Lower lobe of right lung (tissue), 2 donors: ENCODE measurements at regions not wholly inside any gene's neighbourhood (a gene's known extent, or its start where the extent isn't known, plus 50 kb on each side); places are given as distances from the start of the nearest gene placed in this dataset.

ENCODE experiments used
- ATAC-seq, 2 donors: fragments of 200-7000 bp; cut with Tn5 transposase; one replicate each; pipeline ENCODE4 v1.9.1; 2020 to 2022; ENCODE audit warnings: mild to moderate bottlenecking in 2 of 2, moderate library complexity in 2 of 2
- DNase-seq: peaks from one replicate; pipeline ENCODE4 v3.0.0-alpha.2; 2020
- H3K27ac ChIP-seq: fragments of 200-600 bp; one replicate; pipeline ENCODE4 v1.8.0; 2022
- H3K27me3 ChIP-seq: fragments of 200-600 bp; one replicate; pipeline ENCODE4 v1.8.0; 2022; ENCODE audit warnings: low read depth
- H3K36me3 ChIP-seq: fragments of 200-600 bp; one replicate; pipeline ENCODE4 v1.8.0; 2022; ENCODE audit warnings: mild to moderate bottlenecking
- H3K4me1 ChIP-seq: fragments of 200-600 bp; one replicate; pipeline ENCODE4 v1.8.0; 2022
- H3K4me3 ChIP-seq: fragments of 200-600 bp; one replicate; pipeline ENCODE4 v1.8.0; 2022; ENCODE audit warnings: mild to moderate bottlenecking
- H3K9me3 ChIP-seq: fragments of 200-600 bp; one replicate; pipeline ENCODE4 v1.8.0; 2022
- intact Hi-C: fragments of 100-400 bp; cut with DNase I; formaldehyde crosslinking; loops from one replicate; pipeline ENCODE4 v1.11.0; 2022
- TF ChIP-seq, protein P1 (sequence below): fragments of 200-600 bp; IDR thresholded peaks from one replicate; pipeline ENCODE4 v1.8.0; 2022; ENCODE audit warnings: antibody characterized with exemption, mild to moderate bottlenecking
- donor health status: DM: no; HTN: yes; CAD: no; lungs with severe emphysema.

DNA sequence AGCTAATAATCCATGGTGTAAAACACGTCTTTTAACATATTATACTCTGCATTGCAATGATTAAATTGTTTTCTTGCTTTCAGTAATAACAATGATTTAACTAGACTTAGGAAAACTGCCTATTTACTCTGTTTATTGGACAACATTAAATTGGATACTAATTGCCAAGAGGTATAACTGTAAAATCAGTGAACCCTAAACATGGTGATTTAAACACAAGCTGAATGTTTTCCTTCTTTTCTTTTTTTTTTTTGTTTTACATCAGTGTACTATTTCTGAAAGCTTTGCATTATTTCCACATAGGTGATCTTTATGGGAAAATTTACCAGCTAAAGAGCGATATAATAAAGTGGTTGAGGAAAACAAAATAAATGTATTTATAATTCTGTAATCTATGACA, 276.7 kb downstream of the PCDH7 start:
- Histone ChIP-seq H3K4me1 (no peaks in the 10 kb centered on the region), H3K9me3 (peaks cover 4% of the 10 kb centered on the region), H3K27me3 (no peaks in the 10 kb centered on the region), H3K4me3 (no peak overlapping the region), H3K27ac (no peak overlapping the region), H3K36me3 (no peaks in the 10 kb centered on the region)
- DNase-seq = no peak
- no peak for ATAC-seq
- intact Hi-C loops = no loop called here
- TF ChIP-seq, protein P1, sequence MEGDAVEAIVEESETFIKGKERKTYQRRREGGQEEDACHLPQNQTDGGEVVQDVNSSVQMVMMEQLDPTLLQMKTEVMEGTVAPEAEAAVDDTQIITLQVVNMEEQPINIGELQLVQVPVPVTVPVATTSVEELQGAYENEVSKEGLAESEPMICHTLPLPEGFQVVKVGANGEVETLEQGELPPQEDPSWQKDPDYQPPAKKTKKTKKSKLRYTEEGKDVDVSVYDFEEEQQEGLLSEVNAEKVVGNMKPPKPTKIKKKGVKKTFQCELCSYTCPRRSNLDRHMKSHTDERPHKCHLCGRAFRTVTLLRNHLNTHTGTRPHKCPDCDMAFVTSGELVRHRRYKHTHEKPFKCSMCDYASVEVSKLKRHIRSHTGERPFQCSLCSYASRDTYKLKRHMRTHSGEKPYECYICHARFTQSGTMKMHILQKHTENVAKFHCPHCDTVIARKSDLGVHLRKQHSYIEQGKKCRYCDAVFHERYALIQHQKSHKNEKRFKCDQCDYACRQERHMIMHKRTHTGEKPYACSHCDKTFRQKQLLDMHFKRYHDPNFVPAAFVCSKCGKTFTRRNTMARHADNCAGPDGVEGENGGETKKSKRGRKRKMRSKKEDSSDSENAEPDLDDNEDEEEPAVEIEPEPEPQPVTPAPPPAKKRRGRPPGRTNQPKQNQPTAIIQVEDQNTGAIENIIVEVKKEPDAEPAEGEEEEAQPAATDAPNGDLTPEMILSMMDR = no peak

DNA sequence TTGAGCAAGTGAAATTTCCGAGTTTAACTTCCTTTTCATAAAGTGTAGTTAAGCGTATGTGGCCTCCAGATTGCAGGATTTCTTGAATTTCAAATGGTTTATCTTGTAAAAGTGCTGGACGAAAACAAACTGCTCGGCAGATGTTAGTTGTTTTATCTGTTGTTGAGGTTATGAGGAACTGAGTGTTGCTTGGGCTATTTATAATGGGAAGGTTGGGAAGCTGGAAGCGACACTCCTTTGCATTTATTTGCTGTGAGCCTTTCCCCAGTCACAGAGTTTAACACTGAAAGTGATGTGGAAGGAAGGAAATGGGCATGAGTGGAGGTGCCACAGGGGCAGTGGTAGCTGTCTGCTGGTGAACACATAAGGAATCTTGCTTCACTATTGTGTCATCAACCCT, 284.9 kb downstream of the PCDH7 start:
- no peaks in the 10 kb centered on the region for H3K9me3 ChIP-seq
- H3K27ac ChIP-seq = no peak overlapping the region
- intact Hi-C loops = no loop called here
- no peak overlapping the region for H3K4me3 ChIP-seq
- ATAC-seq (no peak), DNase-seq (no peak)
- H3K27me3 ChIP-seq = no peaks in the 10 kb centered on the region
- H3K4me1 ChIP-seq = no peaks in the 10 kb centered on the region
- TF ChIP-seq, protein P1 = no peak
- H3K36me3 ChIP-seq = no peaks in the 10 kb centered on the region

DNA sequence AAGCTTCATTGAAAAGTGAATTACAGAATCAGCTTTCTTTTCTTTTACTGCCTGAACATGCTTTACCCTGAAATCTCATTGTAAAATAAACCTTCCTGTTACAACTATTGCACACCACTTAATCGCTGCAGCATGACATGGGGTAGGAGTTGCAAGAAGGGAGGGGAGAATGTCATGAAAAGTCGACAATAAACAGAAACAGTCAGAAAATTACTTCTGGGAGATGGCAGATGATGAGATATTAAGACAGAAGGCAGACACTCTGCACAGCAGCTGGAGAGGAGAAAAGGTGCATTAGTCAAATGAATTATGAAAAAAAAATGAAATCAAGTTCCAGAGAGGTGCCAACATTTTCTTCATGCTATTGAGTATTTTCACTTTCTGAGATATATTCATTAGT, 287.7 kb downstream of the PCDH7 start:
- no peak for ATAC-seq

DNA sequence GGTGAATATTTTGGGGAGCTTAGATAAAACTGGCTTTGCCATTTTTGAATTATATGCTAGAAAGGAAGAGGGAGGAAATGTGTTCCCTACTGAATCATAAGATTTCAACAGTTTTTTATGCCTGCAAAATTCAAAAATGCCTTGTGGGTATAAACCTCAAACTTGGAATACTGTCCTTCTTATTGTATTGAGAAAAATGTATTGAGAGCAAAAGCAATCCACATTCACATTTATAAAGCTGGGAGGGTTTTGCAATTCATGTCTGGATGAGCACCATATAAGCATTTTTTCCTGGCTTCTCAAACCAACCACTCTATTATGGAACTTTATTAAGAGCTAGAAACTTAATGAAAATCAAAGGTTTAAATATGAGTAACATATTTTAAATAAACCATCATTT, 289.8 kb downstream of the PCDH7 start:
- DNase-seq (no peak), ATAC-seq (no peak)
- no peaks in the 10 kb centered on the region for H3K4me1 ChIP-seq
- no peaks in the 10 kb centered on the region for H3K36me3 ChIP-seq
- H3K27ac ChIP-seq = no peak overlapping the region
- H3K4me3 ChIP-seq = no peak overlapping the region
- H3K27me3 ChIP-seq = no peaks in the 10 kb centered on the region
- H3K9me3 ChIP-seq = no peaks in the 10 kb centered on the region
- intact Hi-C loops = no loop called here
- TF ChIP-seq, protein P1 = no peak

More for the DNA sequence above, 287.7 kb downstream of the PCDH7 start:
- DNase-seq = no peak
- intact Hi-C loops = no loop called here
- Histone ChIP-seq H3K9me3 (no peaks in the 10 kb centered on the region), H3K4me3 (no peak overlapping the region), H3K4me1 (no peaks in the 10 kb centered on the region), H3K27ac (no peak overlapping the region), H3K36me3 (no peaks in the 10 kb centered on the region), H3K27me3 (no peaks in the 10 kb centered on the region)
- TF ChIP-seq, protein P1 = no peak

DNA sequence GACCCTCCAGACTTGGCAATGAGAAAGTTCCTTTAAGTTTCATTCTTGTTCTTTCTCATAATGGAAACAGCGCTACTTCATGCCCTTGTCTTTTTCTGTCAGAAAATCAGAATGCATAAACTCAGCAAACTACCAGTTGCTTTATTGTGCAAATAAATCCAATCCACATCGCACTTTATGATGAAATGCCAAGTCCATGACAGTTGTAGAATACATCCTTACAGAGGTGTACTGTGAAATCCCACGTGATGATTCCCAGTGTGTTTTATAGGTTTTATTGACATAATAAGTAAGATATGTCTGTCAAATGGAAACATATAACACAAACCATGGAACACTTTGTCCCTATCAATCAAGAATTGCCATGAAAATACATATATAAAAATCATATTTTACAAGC, 295.0 kb downstream of the PCDH7 start:
- Histone ChIP-seq H3K36me3 (no peaks in the 10 kb centered on the region), H3K4me1 (no peaks in the 10 kb centered on the region), H3K27ac (no peak overlapping the region), H3K4me3 (no peak overlapping the region), H3K9me3 (no peaks in the 10 kb centered on the region), H3K27me3 (no peaks in the 10 kb centered on the region)
- ATAC-seq (no peak), DNase-seq (no peak)
- intact Hi-C loops = no loop called here
- TF ChIP-seq, protein P1 = no peak
